ENCODE measurements at regions not wholly inside any gene's neighbourhood (a gene's known extent, or its start where the extent isn't known, plus 50 kb on each side); places are given as distances from the start of the nearest gene placed in this dataset.

DNA sequence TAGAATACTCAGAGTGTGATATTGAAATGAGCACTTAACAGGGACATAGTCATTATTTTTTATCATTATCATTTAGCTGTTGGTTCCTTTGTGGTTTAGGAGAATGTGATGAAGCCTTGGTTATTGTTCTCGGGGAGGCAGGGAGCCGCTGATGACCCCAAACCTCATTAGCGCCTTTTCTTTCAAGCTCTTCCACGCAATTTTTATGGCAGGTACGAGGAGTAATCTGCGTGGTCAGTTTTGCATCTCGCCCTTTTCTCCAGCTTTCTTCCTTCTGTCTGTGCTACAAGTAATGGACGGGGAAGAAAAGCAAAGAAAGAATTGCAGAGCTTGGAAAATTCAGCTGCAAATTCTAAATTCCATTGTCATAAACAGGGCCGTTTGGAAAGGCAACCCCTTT is 338.4 kb downstream of the GLRX3 start:
- no peak overlapping the region for H3K27ac ChIP-seq
- TF ChIP-seq, protein P1, sequence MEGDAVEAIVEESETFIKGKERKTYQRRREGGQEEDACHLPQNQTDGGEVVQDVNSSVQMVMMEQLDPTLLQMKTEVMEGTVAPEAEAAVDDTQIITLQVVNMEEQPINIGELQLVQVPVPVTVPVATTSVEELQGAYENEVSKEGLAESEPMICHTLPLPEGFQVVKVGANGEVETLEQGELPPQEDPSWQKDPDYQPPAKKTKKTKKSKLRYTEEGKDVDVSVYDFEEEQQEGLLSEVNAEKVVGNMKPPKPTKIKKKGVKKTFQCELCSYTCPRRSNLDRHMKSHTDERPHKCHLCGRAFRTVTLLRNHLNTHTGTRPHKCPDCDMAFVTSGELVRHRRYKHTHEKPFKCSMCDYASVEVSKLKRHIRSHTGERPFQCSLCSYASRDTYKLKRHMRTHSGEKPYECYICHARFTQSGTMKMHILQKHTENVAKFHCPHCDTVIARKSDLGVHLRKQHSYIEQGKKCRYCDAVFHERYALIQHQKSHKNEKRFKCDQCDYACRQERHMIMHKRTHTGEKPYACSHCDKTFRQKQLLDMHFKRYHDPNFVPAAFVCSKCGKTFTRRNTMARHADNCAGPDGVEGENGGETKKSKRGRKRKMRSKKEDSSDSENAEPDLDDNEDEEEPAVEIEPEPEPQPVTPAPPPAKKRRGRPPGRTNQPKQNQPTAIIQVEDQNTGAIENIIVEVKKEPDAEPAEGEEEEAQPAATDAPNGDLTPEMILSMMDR (conservative IDR thresholded peaks at IDR 0.05; ENCODE audit: low read depth, low read length): no peak
- H3K4me1 ChIP-seq (ENCODE audit: low read depth, poor library complexity, severe bottlenecking): no peaks in the 10 kb centered on the region
- H4K20me1 ChIP-seq (ENCODE audit: insufficient read depth): no peaks in the 10 kb centered on the region
- no peak overlapping the region for H3K4me3 ChIP-seq (IDR thresholded peaks at IDR 0.05; ENCODE audit: insufficient read depth, low read depth, low read length)
- no peaks in the 10 kb centered on the region for H3K36me3 ChIP-seq (ENCODE audit: insufficient read depth)
- H3K27me3 ChIP-seq (ENCODE audit: insufficient read depth, low read depth): no peaks in the 10 kb centered on the region; the same call in 1 of the 2 replicates
- no peaks in the 10 kb centered on the region for H3K79me2 ChIP-seq (ENCODE audit: insufficient read depth, low read depth)
- H2AFZ ChIP-seq (ENCODE audit: low read depth): no peak overlapping the region
- H3K4me2 ChIP-seq: no peak overlapping the region
- H3K9ac ChIP-seq: no peak overlapping the region

DNA sequence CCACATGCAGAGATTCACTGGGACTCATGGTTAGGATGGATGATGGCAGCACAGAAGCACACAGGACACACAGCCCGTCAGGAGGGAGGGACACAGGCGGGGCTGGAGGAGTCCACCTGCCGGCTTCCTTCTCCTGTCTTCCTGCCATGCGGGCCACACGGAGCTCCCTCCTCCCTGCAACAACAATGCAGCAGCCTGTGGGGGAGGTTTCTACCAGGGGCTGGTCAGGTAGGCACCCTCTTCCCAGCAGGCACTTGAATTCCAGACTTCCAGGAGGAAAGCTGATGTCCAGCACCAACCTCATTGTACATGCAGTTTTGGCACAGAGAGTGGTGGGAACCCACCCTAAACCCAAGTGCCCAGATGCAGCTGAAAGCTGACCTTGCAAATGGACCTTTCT is 341.2 kb downstream of the GLRX3 start:
- H3K79me2 ChIP-seq (ENCODE audit: insufficient read depth, low read depth): no peaks in the 10 kb centered on the region
- H3K4me1 ChIP-seq (ENCODE audit: low read depth, poor library complexity, severe bottlenecking): no peaks in the 10 kb centered on the region
- no peak overlapping the region for H3K4me2 ChIP-seq
- no peaks in the 10 kb centered on the region for H3K36me3 ChIP-seq (ENCODE audit: insufficient read depth)
- H3K27ac ChIP-seq: no peak overlapping the region
- no peaks in the 10 kb centered on the region; the same call in 1 of the 2 replicates for H3K27me3 ChIP-seq (ENCODE audit: insufficient read depth, low read depth)
- H3K9ac ChIP-seq: no peak overlapping the region
- no peak overlapping the region for H2AFZ ChIP-seq (ENCODE audit: low read depth)
- H3K4me3 ChIP-seq (IDR thresholded peaks at IDR 0.05; ENCODE audit: insufficient read depth, low read depth, low read length): no peak overlapping the region
- TF ChIP-seq, protein P1 (conservative IDR thresholded peaks at IDR 0.05; ENCODE audit: low read depth, low read length): no peak
- no peaks in the 10 kb centered on the region for H4K20me1 ChIP-seq (ENCODE audit: insufficient read depth)

DNA sequence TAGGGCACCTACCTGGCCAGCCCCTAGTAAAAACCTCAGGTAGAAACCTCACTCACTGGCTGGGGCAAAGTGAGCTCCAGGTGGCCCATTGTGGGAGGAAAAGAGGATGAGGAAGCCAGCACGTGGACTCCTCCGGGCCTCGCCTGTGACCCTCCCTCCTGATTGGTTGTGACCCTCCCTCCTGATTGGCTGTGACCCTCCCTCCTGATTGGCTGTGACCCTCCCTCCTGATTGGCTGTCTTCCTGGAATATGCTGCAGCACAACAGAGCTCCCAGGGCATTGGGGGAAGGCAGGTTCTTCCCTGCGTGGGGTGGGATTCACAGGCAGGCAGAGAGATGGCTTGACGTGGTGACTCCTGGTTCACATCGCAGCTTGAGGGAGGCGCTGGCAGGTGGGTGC is 343.0 kb downstream of the GLRX3 start:
- H3K4me2 ChIP-seq: no peak overlapping the region
- TF ChIP-seq, protein P1 (conservative IDR thresholded peaks at IDR 0.05; ENCODE audit: low read depth, low read length): no peak
- H3K4me3 ChIP-seq (IDR thresholded peaks at IDR 0.05; ENCODE audit: insufficient read depth, low read depth, low read length): no peak overlapping the region
- no peaks in the 10 kb centered on the region; the same call in 1 of the 2 replicates for H3K27me3 ChIP-seq (ENCODE audit: insufficient read depth, low read depth)
- no peaks in the 10 kb centered on the region for H3K4me1 ChIP-seq (ENCODE audit: low read depth, poor library complexity, severe bottlenecking)
- no peaks in the 10 kb centered on the region for H3K36me3 ChIP-seq (ENCODE audit: insufficient read depth)
- H3K79me2 ChIP-seq (ENCODE audit: insufficient read depth, low read depth): no peaks in the 10 kb centered on the region
- H3K27ac ChIP-seq: no peak overlapping the region
- H3K9ac ChIP-seq: no peak overlapping the region
- H4K20me1 ChIP-seq (ENCODE audit: insufficient read depth): no peaks in the 10 kb centered on the region
- no peak overlapping the region for H2AFZ ChIP-seq (ENCODE audit: low read depth)

GRCh38 chr10:130479926-130480325 is 343.7 kb downstream of the GLRX3 start:
- H3K4me1 ChIP-seq (ENCODE audit: low read depth, poor library complexity, severe bottlenecking): no peaks in the 10 kb centered on the region
- no peak overlapping the region for H2AFZ ChIP-seq (ENCODE audit: low read depth)
- TF ChIP-seq, protein P1 (conservative IDR thresholded peaks at IDR 0.05; ENCODE audit: low read depth, low read length): no peak
- no peaks in the 10 kb centered on the region for H3K79me2 ChIP-seq (ENCODE audit: insufficient read depth, low read depth)
- no peak overlapping the region for H3K9ac ChIP-seq
- H3K27ac ChIP-seq: no peak overlapping the region
- H4K20me1 ChIP-seq (ENCODE audit: insufficient read depth): no peaks in the 10 kb centered on the region
- no peaks in the 10 kb centered on the region; the same call in 1 of the 2 replicates for H3K27me3 ChIP-seq (ENCODE audit: insufficient read depth, low read depth)
- no peak overlapping the region for H3K4me2 ChIP-seq
- H3K36me3 ChIP-seq (ENCODE audit: insufficient read depth): no peaks in the 10 kb centered on the region
- no peak overlapping the region for H3K4me3 ChIP-seq (IDR thresholded peaks at IDR 0.05; ENCODE audit: insufficient read depth, low read depth, low read length)

Measured in KMS-11 (cell line).